ENCODE measurements at regions not wholly inside any gene's neighbourhood (a gene's known extent, or its start where the extent isn't known, plus 50 kb on each side); places are given as distances from the start of the nearest gene placed in this dataset.

DNA sequence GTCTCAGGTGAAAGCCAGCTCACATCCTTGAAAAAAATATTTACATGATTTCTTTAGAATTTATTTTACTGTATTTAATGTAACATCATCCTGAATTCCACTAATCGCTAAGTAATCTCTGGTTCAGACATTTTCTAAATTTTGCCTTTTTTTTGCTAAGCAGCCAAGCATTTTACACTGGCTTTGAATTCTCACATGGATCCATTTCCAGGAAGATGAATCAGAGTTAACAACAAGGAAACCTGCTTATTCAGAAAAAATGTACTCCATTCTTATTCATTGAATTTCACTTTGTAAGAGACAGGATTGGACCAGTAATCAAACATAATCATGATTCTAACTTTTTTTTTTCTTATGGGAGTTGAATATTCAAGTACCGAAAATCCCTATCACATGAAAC, 1785.1 kb upstream of the FLRT2 start:
- DNase-seq (ENCODE audit: insufficient read length, low spot score) = no peak
- FAIRE-seq = no peak
- TF ChIP-seq POU2F2 (IDR thresholded peaks at IDR 0.05; ENCODE audit: low read depth, low read length) (no peak), POLR2A (IDR thresholded peaks at IDR 0.05; ENCODE audit: low read depth, low read length) (no peak), TAF1 (IDR thresholded peaks at IDR 0.05; ENCODE audit: low read depth, low read length) (no peak), PAX5 (IDR thresholded peaks at IDR 0.05; ENCODE audit: insufficient read depth, low read length, severe bottlenecking) (no peak), POLR2AphosphoS5 (IDR thresholded peaks at IDR 0.05; ENCODE audit: low read depth, low read length) (no peak), SPI1 (IDR thresholded peaks at IDR 0.05; ENCODE audit: low read depth, low read length) (no peak)

DNA sequence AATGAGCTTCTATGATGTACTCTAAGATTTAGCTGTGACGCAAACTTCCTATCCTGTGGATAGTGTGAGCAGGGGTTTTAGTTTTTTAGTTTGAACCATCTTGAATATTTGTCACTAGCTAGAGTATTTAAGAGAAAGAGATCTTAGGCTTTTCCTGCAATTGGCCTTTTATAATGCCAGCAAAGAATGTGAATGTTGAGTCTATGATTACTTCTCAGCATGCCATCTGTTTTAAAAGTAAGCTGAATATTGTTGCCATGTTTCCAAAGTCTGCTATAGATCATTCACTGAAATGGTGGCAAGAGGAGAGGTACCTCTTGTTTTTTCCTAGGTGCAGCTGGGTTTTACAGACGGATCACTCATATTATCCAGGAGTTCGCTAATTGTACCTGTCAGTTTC, 1783.6 kb upstream of the FLRT2 start:
- no peak for FAIRE-seq
- TF ChIP-seq POU2F2 (IDR thresholded peaks at IDR 0.05; ENCODE audit: low read depth, low read length) (no peak), POLR2AphosphoS5 (IDR thresholded peaks at IDR 0.05; ENCODE audit: low read depth, low read length) (no peak), TAF1 (IDR thresholded peaks at IDR 0.05; ENCODE audit: low read depth, low read length) (no peak)
- no peak for DNase-seq (ENCODE audit: insufficient read length, low spot score)

DNA sequence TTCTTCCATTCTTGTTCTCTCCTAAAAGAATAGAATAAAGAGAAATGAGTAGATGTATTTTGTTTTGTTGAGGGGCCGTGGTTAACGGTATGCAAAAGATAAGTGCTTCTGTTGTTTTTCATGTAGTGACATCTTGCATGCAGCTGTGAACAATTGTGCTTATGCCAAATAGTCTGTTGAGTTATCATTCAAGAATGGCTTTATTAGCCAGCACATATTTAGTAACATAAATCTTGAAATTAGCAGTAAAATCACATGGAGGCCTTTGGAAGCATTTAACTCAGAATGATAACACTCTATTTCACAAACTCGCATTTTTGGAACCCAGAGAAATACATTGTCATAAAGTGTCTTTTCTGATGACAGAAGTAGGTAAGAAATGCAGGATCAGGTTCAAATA, 1772.0 kb upstream of the FLRT2 start:
- no peak for FAIRE-seq
- TF ChIP-seq SPI1 (IDR thresholded peaks at IDR 0.05; ENCODE audit: low read depth, low read length) (no peak), POU2F2 (IDR thresholded peaks at IDR 0.05; ENCODE audit: low read depth, low read length) (no peak), POLR2A (IDR thresholded peaks at IDR 0.05; ENCODE audit: low read depth, low read length) (no peak)
- no peak for DNase-seq (ENCODE audit: insufficient read length, low spot score)

DNA sequence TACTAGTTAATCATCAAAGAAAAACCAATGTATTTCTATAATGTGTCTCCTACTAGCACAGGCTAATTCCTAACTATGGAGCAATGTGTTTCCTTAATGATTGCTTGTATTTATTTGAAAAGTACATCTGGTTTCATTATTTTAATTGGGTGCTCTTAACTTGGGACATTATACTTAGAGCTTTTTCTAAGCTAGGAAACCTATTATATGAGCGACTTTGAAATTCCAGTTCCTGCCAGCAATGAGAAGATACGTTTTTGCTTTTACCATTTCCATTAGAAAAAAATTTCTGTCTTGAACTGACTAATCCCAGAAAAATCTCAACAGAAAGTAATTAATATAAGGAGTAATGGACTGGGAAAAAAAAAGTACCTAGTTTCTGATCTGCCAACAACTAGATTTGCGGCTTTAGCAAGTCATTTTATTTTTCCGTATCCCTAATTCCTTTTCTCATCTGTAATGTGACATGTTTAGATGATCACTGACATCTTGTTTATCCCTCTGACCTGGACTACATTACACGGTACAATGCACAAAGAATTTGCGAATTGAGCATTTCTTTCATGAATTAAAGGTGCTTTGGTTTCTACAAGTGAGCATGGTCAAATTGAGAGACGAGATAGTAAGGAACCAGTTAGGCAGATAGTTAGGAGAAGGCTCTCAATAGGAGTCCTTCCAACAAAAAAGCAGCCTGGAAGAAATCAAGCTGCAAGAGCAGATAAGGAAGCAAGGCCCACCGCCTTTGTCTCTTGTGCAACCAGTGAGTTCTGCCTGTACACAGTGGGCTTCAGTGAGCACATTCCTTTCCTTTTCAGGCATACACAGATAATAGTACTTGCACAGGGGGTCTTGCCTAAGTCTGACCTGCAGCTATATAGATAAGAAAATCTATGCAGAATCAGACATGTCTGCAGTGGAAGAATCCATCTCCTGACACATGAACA, 1765.0 kb upstream of the FLRT2 start:
- DNase-seq (ENCODE audit: insufficient read length, low spot score) (no peak), FAIRE-seq (no peak)
- TF ChIP-seq POLR2A (IDR thresholded peaks at IDR 0.05; ENCODE audit: low read depth, low read length) (no peak), PAX5 (IDR thresholded peaks at IDR 0.05; ENCODE audit: insufficient read depth, low read length, severe bottlenecking) (no peak), TAF1 (IDR thresholded peaks at IDR 0.05; ENCODE audit: low read depth, low read length) (no peak), SPI1 (IDR thresholded peaks at IDR 0.05; ENCODE audit: low read depth, low read length) (no peak), POU2F2 (IDR thresholded peaks at IDR 0.05; ENCODE audit: low read depth, low read length) (no peak), POLR2AphosphoS5 (IDR thresholded peaks at IDR 0.05; ENCODE audit: low read depth, low read length) (no peak)

DNA sequence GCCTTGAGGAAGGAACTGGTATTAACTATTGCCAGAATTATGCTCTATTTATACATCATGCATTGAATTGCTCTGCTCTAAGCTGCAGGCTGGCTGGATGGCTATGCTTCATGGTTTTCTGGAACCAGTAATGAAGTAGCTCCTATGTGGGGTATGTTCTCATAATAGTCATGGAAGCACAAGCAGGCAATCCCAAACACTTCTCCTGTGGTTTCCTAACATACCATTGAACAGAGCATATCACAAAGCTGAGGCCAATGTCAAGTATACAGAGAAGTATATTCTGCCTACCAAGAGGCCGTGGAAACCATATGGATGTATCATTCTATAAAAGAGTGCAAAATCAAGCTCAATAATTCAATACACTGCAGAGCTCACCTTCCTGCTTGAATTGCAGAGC, 1752.4 kb upstream of the FLRT2 start:
- TF ChIP-seq TAF1 (IDR thresholded peaks at IDR 0.05; ENCODE audit: low read depth, low read length) (no peak), POLR2AphosphoS5 (IDR thresholded peaks at IDR 0.05; ENCODE audit: low read depth, low read length) (no peak), POLR2A (IDR thresholded peaks at IDR 0.05; ENCODE audit: low read depth, low read length) (no peak), PAX5 (IDR thresholded peaks at IDR 0.05; ENCODE audit: insufficient read depth, low read length, severe bottlenecking) (no peak), POU2F2 (IDR thresholded peaks at IDR 0.05; ENCODE audit: low read depth, low read length) (no peak), SPI1 (IDR thresholded peaks at IDR 0.05; ENCODE audit: low read depth, low read length) (no peak)
- no peak for DNase-seq (ENCODE audit: insufficient read length, low spot score)
- no peak for FAIRE-seq

DNA sequence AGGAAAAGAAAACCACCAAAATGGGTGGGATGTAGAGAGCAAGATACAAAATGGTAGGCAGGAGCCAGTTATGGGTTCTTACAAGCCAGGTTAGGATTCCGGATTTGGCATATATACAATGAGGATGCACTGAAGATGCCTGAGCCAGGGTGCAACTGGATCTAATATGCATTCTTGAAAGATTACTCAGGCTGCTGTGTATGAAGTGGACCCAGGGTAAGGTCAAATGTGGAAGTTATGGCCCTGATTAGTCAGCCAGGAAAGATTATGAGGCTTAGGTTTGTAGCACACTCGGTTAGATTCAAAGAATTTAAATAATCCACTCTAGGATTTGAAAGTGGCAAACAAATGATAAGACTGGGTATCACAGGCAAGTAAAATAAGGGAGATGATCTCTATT, 1750.7 kb upstream of the FLRT2 start:
- DNase-seq (ENCODE audit: insufficient read length, low spot score) (no peak), FAIRE-seq (no peak)
- TF ChIP-seq POLR2AphosphoS5 (IDR thresholded peaks at IDR 0.05; ENCODE audit: low read depth, low read length) (no peak), POU2F2 (IDR thresholded peaks at IDR 0.05; ENCODE audit: low read depth, low read length) (no peak)

DNA sequence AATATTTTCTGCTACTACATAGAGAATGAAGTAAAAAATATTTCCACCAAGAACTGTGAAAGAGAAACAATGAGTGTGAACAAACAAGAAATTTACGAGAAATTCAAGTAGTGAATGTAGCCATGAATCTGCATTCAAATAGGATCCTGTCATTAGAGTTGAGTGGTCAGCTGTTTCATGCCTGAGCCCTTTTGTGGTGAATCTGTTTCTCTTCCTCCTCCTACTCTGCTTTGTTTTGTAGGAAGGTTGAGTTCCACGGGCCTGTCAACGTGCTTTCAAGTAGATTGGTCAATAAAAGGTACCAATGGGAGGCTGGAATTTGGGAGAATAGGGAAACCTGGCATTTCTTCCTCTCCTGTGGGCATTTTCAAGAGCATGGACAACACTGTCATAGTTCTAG, 1749.6 kb upstream of the FLRT2 start:
- TF ChIP-seq POLR2AphosphoS5 (IDR thresholded peaks at IDR 0.05; ENCODE audit: low read depth, low read length) (no peak), TAF1 (IDR thresholded peaks at IDR 0.05; ENCODE audit: low read depth, low read length) (no peak), PAX5 (IDR thresholded peaks at IDR 0.05; ENCODE audit: insufficient read depth, low read length, severe bottlenecking) (no peak), POU2F2 (IDR thresholded peaks at IDR 0.05; ENCODE audit: low read depth, low read length) (no peak), SPI1 (IDR thresholded peaks at IDR 0.05; ENCODE audit: low read depth, low read length) (no peak), POLR2A (IDR thresholded peaks at IDR 0.05; ENCODE audit: low read depth, low read length) (no peak)
- no peak for FAIRE-seq
- DNase-seq (ENCODE audit: insufficient read length, low spot score) = no peak

DNA sequence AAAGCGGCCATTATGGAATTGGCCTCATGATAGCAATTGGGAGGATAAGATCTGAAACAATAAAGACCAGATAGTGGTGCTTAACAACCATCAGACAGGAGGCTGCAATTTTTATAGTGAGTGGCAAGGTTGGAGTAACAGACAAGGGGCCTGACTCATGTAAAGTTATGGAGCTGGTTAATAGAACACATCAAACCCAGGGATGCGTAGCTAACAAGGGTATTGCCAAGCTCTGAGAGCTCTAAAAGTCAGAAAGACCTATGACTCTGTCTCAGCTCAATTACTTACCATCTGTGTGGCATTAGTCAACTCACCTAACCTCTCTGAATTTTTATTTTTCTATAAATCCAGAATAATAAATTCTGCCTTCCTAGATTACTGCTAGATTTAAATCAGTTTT, 1731.5 kb upstream of the FLRT2 start:
- TF ChIP-seq PAX5 (IDR thresholded peaks at IDR 0.05; ENCODE audit: insufficient read depth, low read length, severe bottlenecking) = no peak
- TF ChIP-seq POLR2AphosphoS5 (IDR thresholded peaks at IDR 0.05; ENCODE audit: low read depth, low read length) = no peak
- no peak for TF ChIP-seq POU2F2 (IDR thresholded peaks at IDR 0.05; ENCODE audit: low read depth, low read length)
- TF ChIP-seq SPI1 (IDR thresholded peaks at IDR 0.05; ENCODE audit: low read depth, low read length) = no peak
- no peak for TF ChIP-seq TAF1 (IDR thresholded peaks at IDR 0.05; ENCODE audit: low read depth, low read length)
- no peak for TF ChIP-seq POLR2A (IDR thresholded peaks at IDR 0.05; ENCODE audit: low read depth, low read length)
- DNase-seq (ENCODE audit: insufficient read length, low spot score) = no peak
- no peak for FAIRE-seq

DNA sequence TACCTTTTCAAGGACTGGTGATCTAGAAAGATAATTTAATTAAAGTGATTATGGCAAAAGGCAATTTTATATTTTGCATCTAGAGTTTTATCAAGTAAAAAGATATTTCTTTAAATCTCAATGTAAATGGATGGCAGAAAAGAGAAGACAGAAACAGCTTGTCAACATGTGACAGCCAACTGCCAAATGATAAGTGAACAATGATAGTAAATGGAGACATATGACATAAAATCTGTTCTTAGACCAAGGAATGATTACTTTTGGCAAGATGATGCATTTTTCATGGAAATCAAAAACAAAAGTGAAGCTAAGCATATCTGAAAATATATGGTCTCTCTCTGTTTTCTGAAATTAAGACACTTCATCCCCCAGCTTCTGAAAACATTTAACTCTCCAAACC, 1730.7 kb upstream of the FLRT2 start:
- TF ChIP-seq POLR2A (IDR thresholded peaks at IDR 0.05; ENCODE audit: low read depth, low read length) (no peak), POLR2AphosphoS5 (IDR thresholded peaks at IDR 0.05; ENCODE audit: low read depth, low read length) (no peak), SPI1 (IDR thresholded peaks at IDR 0.05; ENCODE audit: low read depth, low read length) (no peak), PAX5 (IDR thresholded peaks at IDR 0.05; ENCODE audit: insufficient read depth, low read length, severe bottlenecking) (no peak), POU2F2 (IDR thresholded peaks at IDR 0.05; ENCODE audit: low read depth, low read length) (no peak), TAF1 (IDR thresholded peaks at IDR 0.05; ENCODE audit: low read depth, low read length) (no peak)
- no peak for FAIRE-seq
- DNase-seq (ENCODE audit: insufficient read length, low spot score) = no peak

DNA sequence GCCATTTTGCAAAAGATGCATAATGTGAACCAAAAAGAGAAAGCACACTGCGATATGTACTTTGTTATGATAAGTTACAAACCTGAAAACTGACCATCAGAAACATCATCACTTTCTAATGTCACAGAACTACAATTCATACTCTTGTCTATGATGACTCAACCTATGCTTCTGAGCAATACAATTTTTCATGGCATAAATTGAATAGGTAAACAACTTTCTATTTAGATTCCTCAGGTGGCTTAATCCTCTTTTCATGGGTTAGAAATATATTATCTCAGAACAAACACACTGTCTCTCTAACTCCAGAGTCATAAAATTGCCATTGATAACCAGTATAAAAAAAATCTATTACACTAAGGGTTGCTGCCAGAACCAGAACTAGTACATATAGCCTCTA, 1715.0 kb upstream of the FLRT2 start:
- TF ChIP-seq PAX5 (IDR thresholded peaks at IDR 0.05; ENCODE audit: insufficient read depth, low read length, severe bottlenecking) (no peak), SPI1 (IDR thresholded peaks at IDR 0.05; ENCODE audit: low read depth, low read length) (no peak), TAF1 (IDR thresholded peaks at IDR 0.05; ENCODE audit: low read depth, low read length) (no peak), POU2F2 (IDR thresholded peaks at IDR 0.05; ENCODE audit: low read depth, low read length) (no peak), POLR2A (IDR thresholded peaks at IDR 0.05; ENCODE audit: low read depth, low read length) (no peak), POLR2AphosphoS5 (IDR thresholded peaks at IDR 0.05; ENCODE audit: low read depth, low read length) (no peak)
- FAIRE-seq (no peak), DNase-seq (ENCODE audit: insufficient read length, low spot score) (no peak)

Measured in GM12891 (cell line).